ENCODE measurements at regions not wholly inside any gene's neighbourhood (a gene's known extent, or its start where the extent isn't known, plus 50 kb on each side); places are given as distances from the start of the nearest gene placed in this dataset.

- Mint-ChIP-seq H3K9me3 (peaks cover 2 to 4% (median 2%) of the 10 kb centered on the region in 7 donors), H3K4me3 (no peak overlapping the region), H3K36me3 (no peaks in the 10 kb centered on the region), H3K4me1 (no peaks in the 10 kb centered on the region), H3K27ac (no peak overlapping the region), H3K27me3 (ENCODE audit: low read depth in 3 of 3) (peaks cover 3 to 7% (median 5%) of the 10 kb centered on the region in 3 donors)
- H3K4me3 ChIP-seq (replicated peaks in 1 of 3; ENCODE audit: low read depth in 2 of 3, low read length in 3 of 3), result no peak overlapping the region
- H3K27ac ChIP-seq (ENCODE audit: low read depth in 1 of 2, low read length in 2 of 2), result no peak overlapping the region
- WGBS (ENCODE audit: insufficient coverage), result 90% methylated on average over 11 of the region's 12 CpGs
- H3K4me2 ChIP-seq (replicated peaks; ENCODE audit: extremely low read depth, low read length, poor library complexity, severe bottlenecking), result no peak overlapping the region
- no peaks in the 10 kb centered on the region for H3K79me2 ChIP-seq (ENCODE audit: insufficient read depth, low read length)
- no peaks in the 10 kb centered on the region for H3K9me3 ChIP-seq (replicated peaks in 1 of 2; ENCODE audit: control insufficient read depth in 1 of 2, insufficient read depth in 1 of 2, low read length in 2 of 2)
- no peaks in the 10 kb centered on the region for H3K36me3 ChIP-seq (replicated peaks in 1 of 2; ENCODE audit: control insufficient read depth in 1 of 2, insufficient read depth in 2 of 2, low read length in 2 of 2)
- no peaks in the 10 kb centered on the region for H3K27me3 ChIP-seq (ENCODE audit: control insufficient read depth in 2 of 2, insufficient read depth in 2 of 2, low read length in 2 of 2)
- no peaks in the 10 kb centered on the region for H3K4me1 ChIP-seq (ENCODE audit: control insufficient read depth in 1 of 2, insufficient read depth in 2 of 2, low read length in 2 of 2)
- no peaks in the 10 kb centered on the region for H4K20me1 ChIP-seq (ENCODE audit: insufficient read depth, low read length)
- DNase-seq, result no peak
- TF ChIP-seq CTCF (IDR thresholded peaks at IDR 0.05), result no peak
- H2AFZ ChIP-seq (ENCODE audit: insufficient read depth, low read depth, low read length, poor library complexity, severe bottlenecking), result no peak overlapping the region
- intact Hi-C loops (cut with micrococcal nuclease), result no loop called here
- no peak overlapping the region for H3K9ac ChIP-seq (ENCODE audit: insufficient read depth, low read length, poor library complexity, severe bottlenecking)
Observed at GRCh38 chr19:30817197-30817596, 445.0 kb downstream of the ZNF536 start.

- no peak for TF ChIP-seq CTCF (IDR thresholded peaks at IDR 0.05)
- Mint-ChIP-seq H3K9me3 (peaks cover 0 to 4% (median 2%) of the 10 kb centered on the region in 7 donors), H3K27me3 (ENCODE audit: low read depth in 3 of 3) (peaks cover 3 to 7% (median 6%) of the 10 kb centered on the region in 3 donors), H3K36me3 (no peaks in the 10 kb centered on the region), H3K4me3 (no peak overlapping the region), H3K4me1 (no peaks in the 10 kb centered on the region), H3K27ac (no peak overlapping the region)
- Histone ChIP-seq H3K4me3 (replicated peaks in 1 of 3; ENCODE audit: low read depth in 2 of 3, low read length in 3 of 3) (no peak overlapping the region), H3K9ac (ENCODE audit: insufficient read depth, low read length, poor library complexity, severe bottlenecking) (no peak overlapping the region), H4K20me1 (ENCODE audit: insufficient read depth, low read length) (no peaks in the 10 kb centered on the region), H3K36me3 (replicated peaks in 1 of 2; ENCODE audit: control insufficient read depth in 1 of 2, insufficient read depth in 2 of 2, low read length in 2 of 2) (no peaks in the 10 kb centered on the region), H3K4me2 (replicated peaks; ENCODE audit: extremely low read depth, low read length, poor library complexity, severe bottlenecking) (no peak overlapping the region), H3K4me1 (ENCODE audit: control insufficient read depth in 1 of 2, insufficient read depth in 2 of 2, low read length in 2 of 2) (no peaks in the 10 kb centered on the region), H2AFZ (ENCODE audit: insufficient read depth, low read depth, low read length, poor library complexity, severe bottlenecking) (no peak overlapping the region), H3K27ac (ENCODE audit: low read depth in 1 of 2, low read length in 2 of 2) (no peak overlapping the region), H3K27me3 (ENCODE audit: control insufficient read depth in 2 of 2, insufficient read depth in 2 of 2, low read length in 2 of 2) (no peaks in the 10 kb centered on the region), H3K79me2 (ENCODE audit: insufficient read depth, low read length) (no peaks in the 10 kb centered on the region), H3K9me3 (replicated peaks in 1 of 2; ENCODE audit: control insufficient read depth in 1 of 2, insufficient read depth in 1 of 2, low read length in 2 of 2) (no peaks in the 10 kb centered on the region)
- intact Hi-C loops (cut with micrococcal nuclease), result no loop called here
- DNase-seq, result no peak
Observed at GRCh38 chr19:30815889-30816580, 443.9 kb downstream of the ZNF536 start.
